ENCODE measurements at regions not wholly inside any gene's neighbourhood (a gene's known extent, or its start where the extent isn't known, plus 50 kb on each side); places are given as distances from the start of the nearest gene placed in this dataset.
"Not testable (repeated sequence)": the region's sequence is repeated elsewhere in the genome, so short reads cannot be mapped to it uniquely, and the experiment has no call there.

DNA sequence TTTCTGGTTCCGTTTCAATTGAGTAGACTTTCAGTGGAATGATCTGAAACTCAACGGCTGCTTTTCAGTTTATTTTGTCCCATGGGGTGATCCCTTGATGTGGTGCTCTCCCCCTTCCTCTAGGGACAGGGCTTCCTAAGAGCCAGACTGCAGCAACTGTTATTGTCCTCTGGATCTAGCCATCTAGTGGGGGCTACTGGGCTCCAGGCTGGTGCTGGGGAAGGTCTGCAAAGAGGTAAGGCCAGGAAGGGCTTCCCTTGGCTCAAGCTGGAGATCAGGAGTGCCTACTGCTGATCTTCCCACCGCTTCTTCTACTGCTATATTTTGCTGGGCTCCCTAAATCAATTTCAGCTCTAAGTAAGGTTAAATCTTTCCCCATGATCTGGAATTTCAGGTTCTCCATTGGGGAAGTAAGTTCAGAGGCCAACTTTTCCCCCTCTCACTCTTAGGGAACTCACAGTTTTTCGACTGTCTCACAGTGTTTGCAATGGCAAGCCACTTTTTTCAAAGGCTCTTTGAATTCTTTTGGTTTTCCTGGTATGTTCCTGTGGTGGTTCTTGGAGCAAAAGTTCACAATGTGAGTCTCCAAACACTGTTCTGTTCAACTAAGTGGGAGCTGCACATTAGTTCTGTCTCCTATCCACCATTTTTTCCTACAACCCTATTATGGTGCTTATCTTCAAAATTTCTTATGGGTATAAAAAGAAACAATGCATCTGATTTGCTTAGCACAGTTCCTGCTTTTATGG lies 286.2 kb upstream of the EXOC2 start:
- no peaks in the 10 kb centered on the region for H3K27me3 ChIP-seq
- no peak overlapping the region for H3K4me3 ChIP-seq
- H3K9me3 ChIP-seq = peaks cover 0 to 21% (median 5%) of the 10 kb centered on the region in 4 donors
- 69 to 79% methylated on average over 4 of the region's 4 CpGs for WGBS, 2 donors
- TF ChIP-seq, protein P1, sequence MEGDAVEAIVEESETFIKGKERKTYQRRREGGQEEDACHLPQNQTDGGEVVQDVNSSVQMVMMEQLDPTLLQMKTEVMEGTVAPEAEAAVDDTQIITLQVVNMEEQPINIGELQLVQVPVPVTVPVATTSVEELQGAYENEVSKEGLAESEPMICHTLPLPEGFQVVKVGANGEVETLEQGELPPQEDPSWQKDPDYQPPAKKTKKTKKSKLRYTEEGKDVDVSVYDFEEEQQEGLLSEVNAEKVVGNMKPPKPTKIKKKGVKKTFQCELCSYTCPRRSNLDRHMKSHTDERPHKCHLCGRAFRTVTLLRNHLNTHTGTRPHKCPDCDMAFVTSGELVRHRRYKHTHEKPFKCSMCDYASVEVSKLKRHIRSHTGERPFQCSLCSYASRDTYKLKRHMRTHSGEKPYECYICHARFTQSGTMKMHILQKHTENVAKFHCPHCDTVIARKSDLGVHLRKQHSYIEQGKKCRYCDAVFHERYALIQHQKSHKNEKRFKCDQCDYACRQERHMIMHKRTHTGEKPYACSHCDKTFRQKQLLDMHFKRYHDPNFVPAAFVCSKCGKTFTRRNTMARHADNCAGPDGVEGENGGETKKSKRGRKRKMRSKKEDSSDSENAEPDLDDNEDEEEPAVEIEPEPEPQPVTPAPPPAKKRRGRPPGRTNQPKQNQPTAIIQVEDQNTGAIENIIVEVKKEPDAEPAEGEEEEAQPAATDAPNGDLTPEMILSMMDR (IDR thresholded peaks at IDR 0.05) = no peak
- TF ChIP-seq EP300 (IDR thresholded peaks at IDR 0.05) (no peak), POLR2A (IDR thresholded peaks at IDR 0.05) (no peak)
- no peaks in the 10 kb centered on the region for H3K36me3 ChIP-seq
- no peak for DNase-seq (ENCODE audit: low spot score in 2 of 2)
- no peaks in the 10 kb centered on the region for H3K4me1 ChIP-seq
- H3K27ac ChIP-seq = no peak overlapping the region

DNA sequence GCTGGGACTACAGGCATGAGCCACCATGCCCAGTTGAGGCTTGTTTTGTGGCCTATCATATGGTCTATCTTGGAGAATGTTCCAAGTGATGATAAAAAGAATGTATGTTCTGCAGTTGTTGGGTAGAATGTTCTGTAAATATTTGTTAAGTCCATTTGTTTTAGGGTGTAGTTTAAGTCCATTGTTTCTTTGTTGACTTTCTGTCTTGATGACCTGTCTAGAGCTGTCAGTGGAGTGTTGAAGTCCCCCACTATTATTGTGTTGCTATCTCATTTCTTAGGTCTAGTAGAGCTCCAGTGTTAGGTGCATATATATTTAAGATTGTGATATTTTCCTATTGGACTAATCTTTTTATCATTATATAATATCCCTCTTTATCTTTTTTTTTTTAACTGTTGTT lies 284.3 kb upstream of the EXOC2 start:
- not testable (repeated sequence) for DNase-seq (ENCODE audit: low spot score in 2 of 2); H3K36me3 ChIP-seq; H3K4me1 ChIP-seq; H3K4me3 ChIP-seq; H3K27me3 ChIP-seq; H3K27ac ChIP-seq
- H3K9me3 ChIP-seq = peaks cover 0 to 21% (median 5%) of the 10 kb centered on the region in 4 donors

DNA sequence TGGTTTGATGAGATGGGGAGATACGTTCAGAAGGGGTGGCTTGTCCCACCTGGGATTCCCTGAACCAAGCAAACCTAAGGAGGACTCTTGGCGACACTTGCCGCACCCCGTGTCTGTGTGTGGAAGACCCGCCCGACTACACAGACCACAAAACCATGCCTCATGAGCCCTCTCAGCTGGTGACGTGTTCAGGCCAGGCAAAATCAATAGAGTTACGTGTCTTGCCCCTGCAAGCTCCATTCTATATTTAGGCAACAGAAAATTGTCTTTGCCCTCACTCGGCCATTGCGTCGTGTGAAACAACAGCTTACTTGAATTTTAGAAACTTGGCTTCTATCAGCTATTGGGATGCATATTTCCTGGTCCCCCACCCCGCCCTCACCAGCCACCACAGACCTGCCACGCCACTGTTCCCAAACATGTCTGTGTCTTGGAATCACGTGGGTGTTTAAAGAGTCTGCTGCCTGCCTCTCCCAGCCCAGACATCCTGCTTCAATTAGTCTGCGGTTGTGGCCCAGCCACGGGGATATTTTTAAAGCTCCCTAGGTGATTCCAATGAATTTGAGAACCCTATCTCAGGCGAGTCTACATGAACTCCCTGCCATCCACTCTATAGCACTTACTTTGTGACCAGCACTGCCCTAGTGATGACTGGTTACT lies 279.2 kb upstream of the EXOC2 start:
- Histone ChIP-seq H3K4me3 (no peak overlapping the region), H3K27me3 (no peaks in the 10 kb centered on the region), H3K9me3 (peaks cover 0 to 27% (median 5%) of the 10 kb centered on the region in 4 donors), H3K27ac (no peak overlapping the region), H3K4me1 (no peaks in the 10 kb centered on the region), H3K36me3 (no peaks in the 10 kb centered on the region)
- 76 to 78% methylated on average over 17 of the region's 17 CpGs for WGBS, 2 donors
- TF ChIP-seq EP300 (IDR thresholded peaks at IDR 0.05) = no peak
- TF ChIP-seq POLR2A (IDR thresholded peaks at IDR 0.05) = no peak
- TF ChIP-seq, protein P1 (IDR thresholded peaks at IDR 0.05) = no peak
- DNase-seq (ENCODE audit: low spot score in 2 of 2) = no peak

DNA sequence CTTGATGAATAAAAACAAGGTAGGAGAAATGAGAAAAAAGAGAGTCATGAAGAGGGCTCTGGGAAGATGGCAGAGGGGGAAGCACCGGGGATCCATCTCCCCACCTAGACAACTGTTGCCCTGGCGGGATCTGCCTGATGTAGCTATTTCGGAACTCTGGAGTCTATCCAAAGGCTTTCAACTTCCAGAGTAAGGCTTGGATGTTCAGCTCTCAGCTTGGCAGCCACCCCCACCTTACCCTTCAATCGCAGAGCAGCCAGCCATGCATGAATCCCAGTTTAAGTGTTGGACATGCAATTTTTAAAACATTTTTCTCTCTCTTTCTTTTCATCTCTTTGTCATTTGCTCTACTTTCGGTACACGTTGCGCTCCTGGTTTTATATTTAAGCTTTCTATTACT lies 275.9 kb upstream of the EXOC2 start:
- no peaks in the 10 kb centered on the region for H3K4me1 ChIP-seq

DNA sequence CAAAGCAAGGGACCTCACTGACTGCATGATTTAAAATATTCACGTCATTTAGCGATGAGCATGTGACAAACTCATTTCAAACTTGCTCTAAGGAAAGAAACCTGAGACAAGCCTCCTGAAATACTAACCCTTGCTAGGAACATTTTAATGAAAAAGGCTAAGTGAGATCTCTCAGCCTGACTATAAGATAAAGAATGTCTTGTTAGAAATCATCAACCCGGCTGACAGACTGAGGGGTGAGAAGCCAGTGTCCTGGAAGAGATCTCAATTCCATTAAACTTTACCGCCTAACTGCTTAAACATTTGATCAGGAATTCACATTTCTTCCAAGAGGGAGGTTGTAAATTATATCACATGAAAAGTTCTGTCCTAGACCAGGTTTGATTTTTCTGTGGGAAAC lies 274.8 kb upstream of the EXOC2 start:
- WGBS, 2 donors = 79 to 84% methylated on average over 4 of the region's 4 CpGs

More for the DNA sequence above, 275.9 kb upstream of the EXOC2 start:
- H3K27ac ChIP-seq = no peak overlapping the region
- DNase-seq (ENCODE audit: low spot score in 2 of 2) = no peak
- WGBS, 2 donors = 75 to 77% methylated on average over 7 of the region's 7 CpGs
- TF ChIP-seq POLR2A (IDR thresholded peaks at IDR 0.05) = no peak
- no peak for TF ChIP-seq EP300 (IDR thresholded peaks at IDR 0.05)
- TF ChIP-seq, protein P1 (IDR thresholded peaks at IDR 0.05) = no peak
- peaks cover 0 to 7% (median 0%) of the 10 kb centered on the region in 4 donors for H3K9me3 ChIP-seq
- H3K4me3 ChIP-seq = no peak overlapping the region
- H3K27me3 ChIP-seq = no peaks in the 10 kb centered on the region
- no peaks in the 10 kb centered on the region for H3K36me3 ChIP-seq

More for the DNA sequence above, 274.8 kb upstream of the EXOC2 start:
- H3K4me1 ChIP-seq = no peaks in the 10 kb centered on the region
- no peak for DNase-seq (ENCODE audit: low spot score in 2 of 2)
- no peak overlapping the region for H3K27ac ChIP-seq
- TF ChIP-seq POLR2A (IDR thresholded peaks at IDR 0.05) (no peak), EP300 (IDR thresholded peaks at IDR 0.05) (no peak)
- TF ChIP-seq, protein P1 (IDR thresholded peaks at IDR 0.05) = no peak
- H3K36me3 ChIP-seq = no peaks in the 10 kb centered on the region
- no peak overlapping the region for H3K4me3 ChIP-seq
- H3K27me3 ChIP-seq = no peaks in the 10 kb centered on the region
- peaks cover 0 to 7% (median 0%) of the 10 kb centered on the region in 4 donors for H3K9me3 ChIP-seq

Measured in tibial nerve (tissue), 4 donors.